ENCODE measurements at regions not wholly inside any gene's neighbourhood (a gene's known extent, or its start where the extent isn't known, plus 50 kb on each side); places are given as distances from the start of the nearest gene placed in this dataset.

GRCh38 chr1:221150996-221151395, 271.8 kb downstream of the HLX start:
- in situ Hi-C loops (cut with MboI; ENCODE audit: low pct_unique_long_range_greater_than_20kb, low sequenced_read_pairs, unreplicated experiment): no loop called here
- DNase-seq (ENCODE audit: low spot score): no peak
- no peak for TF ChIP-seq CTCF (IDR thresholded peaks at IDR 0.05; ENCODE audit: extremely low read depth, insufficient read depth, missing control alignments)

DNA sequence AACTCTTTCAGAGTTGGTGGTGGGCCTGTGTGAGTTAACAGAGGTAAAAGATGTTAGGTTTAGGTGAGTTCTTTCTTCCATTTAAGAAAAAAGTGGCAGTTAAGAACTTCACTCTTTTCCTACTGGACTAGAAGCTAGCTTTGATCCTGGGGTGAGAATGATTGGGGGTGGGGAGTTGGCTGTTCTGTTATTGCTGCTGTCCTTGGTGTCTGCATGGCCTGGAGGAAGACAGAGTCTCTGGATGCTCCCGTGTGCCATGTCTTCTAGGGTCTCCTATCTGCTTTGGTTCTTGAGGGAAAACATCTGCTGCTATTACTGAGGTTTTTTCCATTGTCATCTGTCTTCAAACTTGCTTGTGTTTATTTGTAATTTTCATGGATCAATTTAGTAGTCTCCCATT, 275.7 kb downstream of the HLX start:
- in situ Hi-C loops (cut with MboI; ENCODE audit: low pct_unique_long_range_greater_than_20kb, low sequenced_read_pairs, unreplicated experiment): no loop called here
- DNase-seq (ENCODE audit: low spot score): no peak
- TF ChIP-seq CTCF (IDR thresholded peaks at IDR 0.05; ENCODE audit: extremely low read depth, insufficient read depth, missing control alignments): no peak

- no peak for TF ChIP-seq CTCF (IDR thresholded peaks at IDR 0.05; ENCODE audit: extremely low read depth, insufficient read depth, missing control alignments)
- in situ Hi-C loops (cut with MboI; ENCODE audit: low pct_unique_long_range_greater_than_20kb, low sequenced_read_pairs, unreplicated experiment): no loop called here
- DNase-seq (ENCODE audit: low spot score): peak; percentile 26
Observed at GRCh38 chr1:221157026-221157761, 278.0 kb downstream of the HLX start.

DNA sequence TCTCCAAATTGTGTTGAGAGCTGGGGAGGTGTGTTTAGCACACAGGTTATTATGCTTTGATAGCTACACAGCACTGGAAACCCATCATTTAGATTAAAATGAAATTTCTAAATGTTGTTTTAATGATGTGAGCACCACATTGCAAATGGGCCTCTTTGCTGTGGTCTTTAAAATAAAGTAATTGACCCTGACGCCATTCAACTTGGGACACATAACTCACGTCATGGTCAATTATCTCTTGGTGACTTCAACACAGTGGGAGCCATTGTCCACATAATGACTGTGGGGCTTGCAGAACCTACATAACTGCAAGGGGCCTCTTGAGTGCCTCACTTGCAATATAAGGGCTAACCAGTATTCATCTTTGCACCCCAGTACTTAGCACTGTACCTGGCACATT, 280.4 kb downstream of the HLX start:
- DNase-seq (ENCODE audit: low spot score): no peak
- in situ Hi-C loops (cut with MboI; ENCODE audit: low pct_unique_long_range_greater_than_20kb, low sequenced_read_pairs, unreplicated experiment): no loop called here
- TF ChIP-seq CTCF (IDR thresholded peaks at IDR 0.05; ENCODE audit: extremely low read depth, insufficient read depth, missing control alignments): no peak

DNA sequence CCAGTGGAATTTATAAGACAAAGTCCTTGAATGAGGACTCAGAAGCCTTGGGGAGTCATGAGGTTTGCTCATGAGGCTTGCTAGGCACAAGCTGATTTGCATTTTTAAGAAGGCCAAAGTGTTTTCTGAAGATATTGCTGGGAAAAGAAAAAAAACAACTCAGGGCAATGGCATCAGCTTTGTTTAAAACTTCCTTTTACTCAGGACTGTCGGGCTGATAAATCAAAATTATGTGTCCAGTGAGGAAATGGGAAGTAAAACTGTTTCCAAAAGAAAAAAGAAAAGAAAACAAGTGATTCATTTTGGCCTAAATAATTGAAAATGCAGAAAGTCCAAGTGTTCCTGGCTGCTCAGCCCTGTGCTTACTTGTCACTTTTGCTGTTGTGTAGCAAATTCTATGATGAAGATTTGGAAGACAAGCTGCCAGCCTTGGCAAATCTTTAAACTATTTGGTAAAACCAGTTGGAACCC, 282.4 kb downstream of the HLX start:
- DNase-seq (ENCODE audit: low spot score): no peak
- no peak for TF ChIP-seq CTCF (IDR thresholded peaks at IDR 0.05; ENCODE audit: extremely low read depth, insufficient read depth, missing control alignments)
- in situ Hi-C loops (cut with MboI; ENCODE audit: low pct_unique_long_range_greater_than_20kb, low sequenced_read_pairs, unreplicated experiment): no loop called here

DNA sequence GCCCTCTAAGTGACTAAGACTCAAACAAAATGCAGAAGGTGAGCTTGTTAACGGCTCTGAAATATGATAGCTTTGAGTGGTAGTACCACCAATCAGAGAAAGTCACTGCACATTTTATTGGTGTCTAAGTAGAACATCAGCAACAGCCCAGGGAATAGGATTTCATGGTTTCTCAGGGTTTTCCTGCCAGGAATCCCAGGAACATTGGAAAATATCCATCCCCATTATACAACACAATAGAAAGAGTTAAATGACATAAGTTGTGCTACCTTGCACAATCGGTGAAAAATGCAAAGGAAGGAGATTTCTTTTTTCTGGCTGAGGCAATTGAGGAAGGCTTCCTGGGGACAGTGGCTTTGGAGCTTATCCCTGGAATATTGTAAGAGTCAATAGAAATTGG, 283.1 kb downstream of the HLX start:
- no peak for TF ChIP-seq CTCF (IDR thresholded peaks at IDR 0.05; ENCODE audit: extremely low read depth, insufficient read depth, missing control alignments)
- in situ Hi-C loops (cut with MboI; ENCODE audit: low pct_unique_long_range_greater_than_20kb, low sequenced_read_pairs, unreplicated experiment): no loop called here

More for the DNA sequence above, 283.1 kb downstream of the HLX start:
- DNase-seq (ENCODE audit: low spot score): no peak
